HCT116 (cell line): ENCODE measurements at regions not wholly inside any gene's neighbourhood (a gene's known extent, or its start where the extent isn't known, plus 50 kb on each side); places are given as distances from the start of the nearest gene placed in this dataset.

Source experiments
- ATAC-seq: fragments of 200-7000 bp; cut with Tn5 transposase; 2 replicates; pipeline ENCODE4 v1.9.1; 2020; ENCODE audit warnings: mild to moderate bottlenecking, moderate library complexity
- BruUV-seq: library from RNA; stranded (reverse); fragments of 400-500 nt; replicated peaks from 2 replicates; lab custom pipeline; 2021; lab: Mats Ljungman, UMichigan
- CTCF ChIA-PET: fragments of 300-600 bp; sonication (Branson Sonifier 250); formaldehyde crosslinking; loops from one replicate; lab custom pipeline; 2021; ENCODE audit warnings: antibody characterized with exemption; lab: Charles Lee
- POLR2A ChIA-PET: fragments of 300-600, 350-600 bp; sonication (Branson Sonifier 250); formaldehyde crosslinking; loops from one replicate; lab custom pipeline; 2021; ENCODE audit warnings: antibody characterized with exemption; lab: Charles Lee
- RAD21 ChIA-PET, 2 experiments: fragments of 300-600 bp; sonication (Branson Sonifier 250); formaldehyde crosslinking; loops; one replicate each; lab custom pipeline; 2023; ENCODE audit warnings: low total read pairs in 2 of 2; ENCODE audit not compliant: uncharacterized antibody in 2 of 2, unreplicated experiment in 2 of 2, low non-redundant PET in 1 of 2; lab: Charles Lee
- DNase-seq: peaks from one replicate; pipeline ENCODE4 v3.0.0-alpha.2; 2010; ENCODE audit warnings: low read depth, low spot score
- H2AFZ ChIP-seq: fragments of 200-600 bp; shearing (Covaris generic), sonication (generic); 2 replicates; pipeline ENCODE4 v1.6.1; 2017; ENCODE audit warnings: low read depth, mixed run types, mixed read lengths, antibody characterized with exemption, low read length; ENCODE audit not compliant: poor library complexity, severe bottlenecking
- H3K27ac ChIP-seq: 2 replicates; pipeline ENCODE4 v1.5.1; 2012; ENCODE audit warnings: low read depth, low read length
- H3K27me3 ChIP-seq: fragments of 200-600 bp; sonication (generic); 2 replicates; pipeline ENCODE4 v1.6.1; 2016; ENCODE audit warnings: mixed run types, low read length, mixed read lengths; ENCODE audit not compliant: insufficient read depth
- H3K36me3 ChIP-seq, 2 experiments: fragments of 200-500 bp in 1 of 2; fragments of 200-600 bp in 1 of 2; sonication (Bioruptor generic) in 1 of 2; sonication (generic) in 1 of 2; 2 replicates each; pipeline versions ENCODE4 v1.5.1 to v1.6.1; 2014 to 2016; ENCODE audit warnings: low read length in 2 of 2, inconsistent platforms in 1 of 2, mixed read lengths in 1 of 2, mixed run types in 1 of 2; ENCODE audit not compliant: insufficient read depth in 2 of 2, control insufficient read depth in 1 of 2
- H3K4me1 ChIP-seq, 2 experiments: fragments of 200-600 bp in 1 of 2; sonication (generic) in 1 of 2; 2 replicates each; pipeline versions ENCODE4 v1.5.1 to v1.6.1; 2012 to 2017; ENCODE audit warnings: low read length in 2 of 2, inconsistent platforms in 1 of 2, mild to moderate bottlenecking in 1 of 2, mixed read lengths in 1 of 2, mixed run types in 1 of 2, moderate library complexity in 1 of 2; ENCODE audit not compliant: insufficient read depth in 2 of 2, control insufficient read depth in 1 of 2
- H3K4me2 ChIP-seq: fragments of 200-600 bp; sonication (generic); 2 replicates; pipeline ENCODE4 v1.6.1; 2017; ENCODE audit warnings: mixed run types, low read length, mixed read lengths
- H3K4me3 ChIP-seq, 2 experiments: fragments of 200-600 bp in 1 of 2; sonication (generic) in 1 of 2; replicated peaks in 1 of 2; 2 replicates each; pipeline ENCODE4 v1.5.1; 2011 to 2016; ENCODE audit warnings: low read length in 2 of 2, control low read depth in 1 of 2, low read depth in 1 of 2, mild to moderate bottlenecking in 1 of 2, mixed read lengths in 1 of 2, mixed run types in 1 of 2
- H3K79me2 ChIP-seq: fragments of 200-600 bp; sonication (generic); 2 replicates; pipeline ENCODE4 v1.6.1; 2017; ENCODE audit warnings: mild to moderate bottlenecking, mixed run types, low read length, moderate library complexity, mixed read lengths; ENCODE audit not compliant: insufficient read depth
- H3K9ac ChIP-seq: fragments of 200-600 bp; sonication (generic); 2 replicates; pipeline ENCODE4 v1.6.1; 2016; ENCODE audit warnings: low read length, mixed read lengths
- H3K9me2 ChIP-seq: fragments of 200-600 bp; sonication (generic), shearing (Covaris generic); 2 replicates; pipeline ENCODE4 v1.6.1; 2017; ENCODE audit warnings: mixed run types, mild to moderate bottlenecking, moderate library complexity; ENCODE audit not compliant: insufficient read depth
- H3K9me3 ChIP-seq, 2 experiments: fragments of 200-500 bp in 1 of 2; fragments of 200-600 bp in 1 of 2; sonication (Bioruptor generic) in 1 of 2; sonication (generic) in 1 of 2; 2 replicates each; pipeline ENCODE4 v1.6.1; 2014 to 2017; ENCODE audit warnings: low read length in 2 of 2, mixed read lengths in 2 of 2, inconsistent platforms in 1 of 2, low read depth in 1 of 2, mild to moderate bottlenecking in 1 of 2, mixed run types in 1 of 2, moderate library complexity in 1 of 2; ENCODE audit not compliant: control insufficient read depth in 1 of 2, insufficient read depth in 1 of 2
- H4K20me1 ChIP-seq: fragments of 200-600 bp; sonication (generic), shearing (Covaris generic); 2 replicates; pipeline ENCODE4 v1.6.1; 2017; ENCODE audit warnings: mixed run types, mild to moderate bottlenecking, moderate library complexity; ENCODE audit not compliant: insufficient read depth
- CBX3 ChIP-seq: IDR thresholded peaks from 2 replicates; pipeline ENCODE4 v1.6.1; 2012; ENCODE audit warnings: low read depth
- CEBPB ChIP-seq: IDR thresholded peaks from 2 replicates; pipeline ENCODE4 v1.6.1; 2012; ENCODE audit warnings: low read depth
- EGR1 ChIP-seq: IDR thresholded peaks from 2 replicates; pipeline ENCODE4 v1.6.1; 2012; ENCODE audit warnings: low read depth
- ELF1 ChIP-seq: IDR thresholded peaks from 2 replicates; pipeline ENCODE4 v1.6.1; 2012; ENCODE audit warnings: low read depth, borderline replicate concordance
- EZH2 ChIP-seq: fragments of 200-600 bp; sonication (generic); IDR thresholded peaks from 2 replicates; pipeline ENCODE4 v1.6.1; 2017; ENCODE audit warnings: antibody characterized with exemption, mixed run types
- EZH2phosphoT487 ChIP-seq: fragments of 200-600 bp; IDR thresholded peaks from 2 replicates; pipeline ENCODE4 v1.6.1; 2018; ENCODE audit warnings: antibody characterized with exemption, borderline replicate concordance
- FOSL1 ChIP-seq: IDR thresholded peaks from 2 replicates; pipeline ENCODE4 v1.6.1; 2012; ENCODE audit warnings: low read depth
- JUND ChIP-seq: IDR thresholded peaks from 2 replicates; pipeline ENCODE4 v1.6.1; 2012
- POLR2A ChIP-seq: IDR thresholded peaks from 2 replicates; pipeline ENCODE4 v1.7.0; 2011; ENCODE audit warnings: borderline replicate concordance; ENCODE audit not compliant: insufficient read depth, insufficient read length; ENCODE audit errors: extremely low read depth
- POLR2AphosphoS5 ChIP-seq: IDR thresholded peaks from 2 replicates; pipeline ENCODE4 v1.6.1; 2011; ENCODE audit warnings: mild to moderate bottlenecking, low read depth, low read length, moderate library complexity
- RAD21 ChIP-seq: IDR thresholded peaks from 2 replicates; pipeline ENCODE4 v1.6.1; 2012; ENCODE audit warnings: low read depth, mild to moderate bottlenecking
- SIN3A ChIP-seq: IDR thresholded peaks from 2 replicates; pipeline ENCODE4 v1.6.1; 2012; ENCODE audit warnings: low read depth
- SRF ChIP-seq: IDR thresholded peaks from 2 replicates; pipeline ENCODE4 v1.6.1; 2012; ENCODE audit warnings: low read depth
- TCF7L2 ChIP-seq: IDR thresholded peaks from 2 replicates; pipeline ENCODE4 v1.7.0; 2011; ENCODE audit warnings: borderline replicate concordance, inconsistent platforms; ENCODE audit not compliant: insufficient read depth, insufficient read length; ENCODE audit errors: extremely low read depth
- YY1 ChIP-seq: IDR thresholded peaks from 2 replicates; pipeline ENCODE4 v1.6.1; 2011; ENCODE audit warnings: low read length, low read depth, moderate library complexity, mild to moderate bottlenecking; ENCODE audit not compliant: insufficient replicate concordance; ENCODE audit errors: extremely low read depth
- ZFX ChIP-seq: fragments of 450-650 bp; IDR thresholded peaks from 2 replicates; pipeline ENCODE4 v1.6.1; 2017
- ZNF274 ChIP-seq: fragments of 200-500 bp; sonication (Bioruptor generic); IDR thresholded peaks from 2 replicates; pipeline ENCODE4 v1.6.1; 2014; ENCODE audit warnings: mild to moderate bottlenecking, low read depth, low read length, inconsistent platforms
- intact Hi-C: fragments of 100-400 bp; cut with micrococcal nuclease; formaldehyde crosslinking; loops from 2 replicates; pipeline ENCODE4 v1.10.0; 2022
- TF ChIP-seq, protein P1 (sequence below): IDR thresholded peaks from 2 replicates; pipeline ENCODE4 v1.6.1; 2012
- TF ChIP-seq, protein P2 (sequence below): IDR thresholded peaks from 2 replicates; pipeline ENCODE4 v1.6.1; 2011; ENCODE audit warnings: mild to moderate bottlenecking, low read length, moderate library complexity; ENCODE audit not compliant: insufficient replicate concordance; ENCODE audit errors: extremely low read depth
- TF ChIP-seq, protein P3 (sequence below), 3 experiments: fragments of 200-600 bp in 1 of 3; sonication (generic) in 1 of 3; IDR thresholded peaks in 2 of 3; conservative IDR thresholded peaks in 1 of 3; 2 replicates each; pipeline ENCODE4 v1.5.1; 2012 to 2017; ENCODE audit warnings: low read depth in 2 of 3, low read length in 2 of 3, antibody characterized with exemption in 1 of 3, borderline replicate concordance in 1 of 3, control low read depth in 1 of 3, mild to moderate bottlenecking in 1 of 3, mixed read lengths in 1 of 3, mixed run types in 1 of 3, moderate library complexity in 1 of 3; ENCODE audit not compliant: insufficient read depth in 1 of 3

DNA sequence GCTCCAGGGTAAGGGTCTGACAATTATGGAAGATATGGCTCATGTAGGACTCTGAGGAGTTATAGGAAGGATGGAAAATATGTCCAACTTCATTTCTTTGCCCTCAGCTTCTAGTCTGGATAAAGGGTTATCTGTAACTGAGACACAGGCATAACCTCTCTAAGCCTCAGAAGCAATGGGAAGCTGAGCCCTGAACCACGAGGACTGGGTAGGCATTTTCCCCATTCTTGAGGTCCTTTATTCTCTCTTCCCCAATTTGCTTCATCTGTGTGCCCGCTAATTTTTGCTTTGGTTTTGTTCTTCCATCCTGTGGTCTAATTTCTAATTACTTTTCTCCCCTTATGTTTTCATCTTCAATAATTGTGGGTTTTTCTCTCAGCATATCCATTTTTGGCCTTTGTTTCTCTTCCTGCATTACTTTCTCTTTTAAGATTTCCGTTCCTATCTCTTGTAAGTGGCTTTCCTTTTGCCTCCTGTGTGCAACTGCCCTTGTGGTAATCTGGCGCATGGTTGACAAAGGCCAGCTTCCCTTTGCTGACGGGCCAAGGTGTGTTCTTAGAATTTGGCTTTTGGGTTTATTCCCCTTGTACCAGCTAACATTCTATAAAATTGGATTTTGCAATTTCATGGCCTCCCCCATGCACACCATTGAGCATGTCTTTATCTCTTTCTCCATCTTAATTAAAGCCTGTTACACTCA lies 343.8 kb downstream of the TXNL1 start:
- no peak for TF ChIP-seq CEBPB
- TF ChIP-seq, protein P1, sequence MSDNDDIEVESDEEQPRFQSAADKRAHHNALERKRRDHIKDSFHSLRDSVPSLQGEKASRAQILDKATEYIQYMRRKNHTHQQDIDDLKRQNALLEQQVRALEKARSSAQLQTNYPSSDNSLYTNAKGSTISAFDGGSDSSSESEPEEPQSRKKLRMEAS, result no peak
- TF ChIP-seq FOSL1, result no peak
- no peak for TF ChIP-seq ZNF274
- TF ChIP-seq CBX3, result no peak
- no peak for TF ChIP-seq POLR2A
- TF ChIP-seq ELF1, result no peak
- TF ChIP-seq, protein P2, sequence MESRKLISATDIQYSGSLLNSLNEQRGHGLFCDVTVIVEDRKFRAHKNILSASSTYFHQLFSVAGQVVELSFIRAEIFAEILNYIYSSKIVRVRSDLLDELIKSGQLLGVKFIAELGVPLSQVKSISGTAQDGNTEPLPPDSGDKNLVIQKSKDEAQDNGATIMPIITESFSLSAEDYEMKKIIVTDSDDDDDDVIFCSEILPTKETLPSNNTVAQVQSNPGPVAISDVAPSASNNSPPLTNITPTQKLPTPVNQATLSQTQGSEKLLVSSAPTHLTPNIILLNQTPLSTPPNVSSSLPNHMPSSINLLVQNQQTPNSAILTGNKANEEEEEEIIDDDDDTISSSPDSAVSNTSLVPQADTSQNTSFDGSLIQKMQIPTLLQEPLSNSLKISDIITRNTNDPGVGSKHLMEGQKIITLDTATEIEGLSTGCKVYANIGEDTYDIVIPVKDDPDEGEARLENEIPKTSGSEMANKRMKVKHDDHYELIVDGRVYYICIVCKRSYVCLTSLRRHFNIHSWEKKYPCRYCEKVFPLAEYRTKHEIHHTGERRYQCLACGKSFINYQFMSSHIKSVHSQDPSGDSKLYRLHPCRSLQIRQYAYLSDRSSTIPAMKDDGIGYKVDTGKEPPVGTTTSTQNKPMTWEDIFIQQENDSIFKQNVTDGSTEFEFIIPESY, result no peak
- no peak for TF ChIP-seq EGR1
- TF ChIP-seq POLR2AphosphoS5, result no peak
- TF ChIP-seq SRF, result no peak
- no peak for TF ChIP-seq SIN3A
- TF ChIP-seq JUND, result no peak
- TF ChIP-seq, protein P3, sequence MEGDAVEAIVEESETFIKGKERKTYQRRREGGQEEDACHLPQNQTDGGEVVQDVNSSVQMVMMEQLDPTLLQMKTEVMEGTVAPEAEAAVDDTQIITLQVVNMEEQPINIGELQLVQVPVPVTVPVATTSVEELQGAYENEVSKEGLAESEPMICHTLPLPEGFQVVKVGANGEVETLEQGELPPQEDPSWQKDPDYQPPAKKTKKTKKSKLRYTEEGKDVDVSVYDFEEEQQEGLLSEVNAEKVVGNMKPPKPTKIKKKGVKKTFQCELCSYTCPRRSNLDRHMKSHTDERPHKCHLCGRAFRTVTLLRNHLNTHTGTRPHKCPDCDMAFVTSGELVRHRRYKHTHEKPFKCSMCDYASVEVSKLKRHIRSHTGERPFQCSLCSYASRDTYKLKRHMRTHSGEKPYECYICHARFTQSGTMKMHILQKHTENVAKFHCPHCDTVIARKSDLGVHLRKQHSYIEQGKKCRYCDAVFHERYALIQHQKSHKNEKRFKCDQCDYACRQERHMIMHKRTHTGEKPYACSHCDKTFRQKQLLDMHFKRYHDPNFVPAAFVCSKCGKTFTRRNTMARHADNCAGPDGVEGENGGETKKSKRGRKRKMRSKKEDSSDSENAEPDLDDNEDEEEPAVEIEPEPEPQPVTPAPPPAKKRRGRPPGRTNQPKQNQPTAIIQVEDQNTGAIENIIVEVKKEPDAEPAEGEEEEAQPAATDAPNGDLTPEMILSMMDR (IDR thresholded peaks at IDR 0.05 in 2 of 3, conservative IDR thresholded peaks at IDR 0.05 in 1 of 3; ENCODE audit: borderline replicate concordance in 1 of 3, insufficient read depth in 1 of 3, low read depth in 2 of 3, low read length in 2 of 3), result no peak
- no peak for TF ChIP-seq ZFX
- TF ChIP-seq TCF7L2, result no peak
- TF ChIP-seq RAD21, result no peak
- TF ChIP-seq EZH2, result no peak
- no peak for TF ChIP-seq EZH2phosphoT487
- TF ChIP-seq YY1, result no peak
- intact Hi-C loops, result no loop called here
- ATAC-seq, result no peak
- H3K9me3 ChIP-seq, result peaks cover 0 to 4% of the 10 kb centered on the region in 2 experiments; a peak in 2 of 4 replicates
- no peaks in the 10 kb centered on the region for H3K9me2 ChIP-seq
- no peaks in the 10 kb centered on the region for H3K79me2 ChIP-seq
- CTCF ChIA-PET, result no interaction called here
- no peak overlapping the region for H3K9ac ChIP-seq
- H3K27me3 ChIP-seq, result no peaks in the 10 kb centered on the region
- RAD21 ChIA-PET, result no interaction called here
- no TSS peak for BruUV-seq
- H3K36me3 ChIP-seq, result no peaks in the 10 kb centered on the region
- no peak overlapping the region for H2AFZ ChIP-seq
- DNase-seq, result no peak
- no peak overlapping the region for H3K4me3 ChIP-seq
- no peaks in the 10 kb centered on the region for H4K20me1 ChIP-seq
- H3K27ac ChIP-seq, result no peak overlapping the region
- POLR2A ChIA-PET, result no interaction called here
- no peaks in the 10 kb centered on the region for H3K4me1 ChIP-seq
- no peak overlapping the region for H3K4me2 ChIP-seq
